Renal cortical epithelial cell (primary cell): ENCODE measurements at regions not wholly inside any gene's neighbourhood (a gene's known extent, or its start where the extent isn't known, plus 50 kb on each side); places are given as distances from the start of the nearest gene placed in this dataset.
"Not testable (repeated sequence)": the region's sequence is repeated elsewhere in the genome, so short reads cannot be mapped to it uniquely, and the experiment has no call there.

ENCODE experiments used
- DNase-seq: peaks from one replicate; pipeline ENCODE4 v3.0.0-alpha.2; 2011; ENCODE audit warnings: low read depth

GRCh38 chr2:239866350-239866749, 158.8 kb downstream of the NDUFA10 start:
- no peak for DNase-seq

- DNase-seq = not testable (repeated sequence)
Measured at GRCh38 chr2:239865856-239866255, 159.3 kb downstream of the NDUFA10 start.

GRCh38 chr2:239865059-239865639, 160.0 kb downstream of the NDUFA10 start:
- no peak for DNase-seq

- no peak for DNase-seq
Measured at GRCh38 chr2:239864247-239865058, 160.7 kb downstream of the NDUFA10 start.

- DNase-seq = no peak
Measured at GRCh38 chr2:239862613-239863012, 162.5 kb downstream of the NDUFA10 start.

GRCh38 chr2:239858179-239858578, 167.0 kb downstream of the NDUFA10 start:
- DNase-seq = no peak

GRCh38 chr2:239857591-239857990, 167.6 kb downstream of the NDUFA10 start:
- DNase-seq = no peak

GRCh38 chr2:239856620-239857285, 168.4 kb downstream of the NDUFA10 start:
- no peak for DNase-seq

GRCh38 chr2:239855863-239856587, 169.1 kb downstream of the NDUFA10 start:
- DNase-seq = no peak

GRCh38 chr2:239854596-239854995, 170.5 kb downstream of the NDUFA10 start:
- DNase-seq = no peak

- DNase-seq = no peak
Measured at GRCh38 chr2:239853706-239854327, 171.3 kb downstream of the NDUFA10 start.

- DNase-seq = no peak
Measured at GRCh38 chr2:239853121-239853520, 172.0 kb downstream of the NDUFA10 start.

- no peak for DNase-seq
Measured at GRCh38 chr2:239852272-239852671, 172.9 kb downstream of the NDUFA10 start.

GRCh38 chr2:239846789-239847676, 178.1 kb downstream of the NDUFA10 start:
- no peak for DNase-seq

GRCh38 chr2:239845968-239846367, 179.2 kb downstream of the NDUFA10 start:
- no peak for DNase-seq

- DNase-seq = no peak
Measured at GRCh38 chr2:239839306-239839705, 185.8 kb downstream of the NDUFA10 start.

- DNase-seq = no peak
Measured at GRCh38 chr2:239836021-239836765, 188.9 kb downstream of the NDUFA10 start.

- no peak for DNase-seq
Measured at GRCh38 chr2:239835056-239835455, 190.1 kb downstream of the NDUFA10 start.

GRCh38 chr2:239834143-239834542, 191.0 kb downstream of the NDUFA10 start:
- no peak for DNase-seq
